COLO668 (cell line): ENCODE measurements at regions not wholly inside any gene's neighbourhood (a gene's known extent, or its start where the extent isn't known, plus 50 kb on each side); places are given as distances from the start of the nearest gene placed in this dataset.
"Not testable (repeated sequence)": the region's sequence is repeated elsewhere in the genome, so short reads cannot be mapped to it uniquely, and the experiment has no call there.

ENCODE experiments used
- DNase-seq: peaks from one replicate; lab custom pipeline; 2025; ENCODE audit not compliant: unreplicated experiment; lab: John Stamatoyannopoulos, UW

GRCh38 chr6:164741938-164742451 lies 567.4 kb downstream of the C6orf118 start:
- DNase-seq = no peak

GRCh38 chr6:164736090-164736489 lies 573.3 kb downstream of the C6orf118 start:
- not testable (repeated sequence) for DNase-seq

GRCh38 chr6:164731539-164731938 lies 577.9 kb downstream of the C6orf118 start:
- DNase-seq = no peak

- no peak for DNase-seq
Observed at GRCh38 chr6:164721460-164721859, 587.9 kb downstream of the C6orf118 start.

GRCh38 chr6:164700497-164700896 lies 608.9 kb downstream of the C6orf118 start:
- no peak for DNase-seq

- DNase-seq = no peak
Observed at GRCh38 chr6:164695896-164696295, 613.5 kb downstream of the C6orf118 start.

GRCh38 chr6:164694386-164694785 lies 615.0 kb downstream of the C6orf118 start:
- no peak for DNase-seq

- DNase-seq = no peak
Observed at GRCh38 chr6:164693944-164694343, 615.5 kb downstream of the C6orf118 start.

GRCh38 chr6:164692772-164693510 lies 616.5 kb downstream of the C6orf118 start:
- DNase-seq = no peak

GRCh38 chr6:164690702-164691500 lies 618.5 kb downstream of the C6orf118 start:
- no peak for DNase-seq

GRCh38 chr6:164690241-164690640 lies 619.2 kb downstream of the C6orf118 start:
- DNase-seq = no peak

GRCh38 chr6:164665328-164665727 lies 644.1 kb downstream of the C6orf118 start:
- no peak for DNase-seq

- no peak for DNase-seq
Observed at GRCh38 chr6:164663634-164664033, 645.8 kb downstream of the C6orf118 start.

- DNase-seq = no peak
Observed at GRCh38 chr6:164661716-164662115, 647.7 kb downstream of the C6orf118 start.

GRCh38 chr6:164660781-164661180 lies 648.6 kb downstream of the C6orf118 start:
- DNase-seq = no peak

GRCh38 chr6:164640956-164641355 lies 668.4 kb downstream of the C6orf118 start:
- DNase-seq = no peak

GRCh38 chr6:164628302-164628931 lies 681.0 kb downstream of the C6orf118 start:
- no peak for DNase-seq

GRCh38 chr6:164616917-164617524 lies 692.4 kb downstream of the C6orf118 start:
- DNase-seq = no peak

- no peak for DNase-seq
Observed at GRCh38 chr6:164612751-164613150, 696.7 kb downstream of the C6orf118 start.

- DNase-seq = not testable (repeated sequence)
Observed at GRCh38 chr6:164610859-164611258, 698.5 kb downstream of the C6orf118 start.

GRCh38 chr6:164602415-164602814 lies 707.0 kb downstream of the C6orf118 start:
- not testable (repeated sequence) for DNase-seq
